NCI-H460 (cell line): ENCODE measurements at regions not wholly inside any gene's neighbourhood (a gene's known extent, or its start where the extent isn't known, plus 50 kb on each side); places are given as distances from the start of the nearest gene placed in this dataset.
"Not testable (repeated sequence)": the region's sequence is repeated elsewhere in the genome, so short reads cannot be mapped to it uniquely, and the experiment has no call there.

ENCODE experiments used
- DNase-seq: peaks from one replicate; pipeline ENCODE4 v3.0.0-alpha.2; 2016; ENCODE audit warnings: low read depth; ENCODE audit errors: extremely low read depth

DNA sequence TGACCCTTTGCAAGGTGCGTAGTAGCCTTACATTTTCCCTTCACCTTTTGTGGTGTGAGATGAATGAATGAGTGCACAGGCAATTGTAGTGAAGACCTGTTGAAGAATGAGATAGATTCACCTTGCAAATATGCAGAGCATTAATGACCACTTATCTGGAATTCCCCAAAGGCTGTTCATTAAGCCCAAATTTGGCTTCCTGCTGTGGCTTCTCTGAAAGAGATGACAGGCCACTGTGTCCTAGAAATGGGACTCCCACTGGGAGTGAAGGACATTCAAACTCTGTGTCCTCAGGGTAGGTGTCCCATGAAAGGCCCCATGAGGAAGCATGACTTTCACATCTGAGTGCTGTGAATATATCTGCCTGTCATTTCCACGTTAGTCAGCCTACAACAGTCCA is 1821.8 kb upstream of the PIK3C3 start:
- DNase-seq, result no peak

DNA sequence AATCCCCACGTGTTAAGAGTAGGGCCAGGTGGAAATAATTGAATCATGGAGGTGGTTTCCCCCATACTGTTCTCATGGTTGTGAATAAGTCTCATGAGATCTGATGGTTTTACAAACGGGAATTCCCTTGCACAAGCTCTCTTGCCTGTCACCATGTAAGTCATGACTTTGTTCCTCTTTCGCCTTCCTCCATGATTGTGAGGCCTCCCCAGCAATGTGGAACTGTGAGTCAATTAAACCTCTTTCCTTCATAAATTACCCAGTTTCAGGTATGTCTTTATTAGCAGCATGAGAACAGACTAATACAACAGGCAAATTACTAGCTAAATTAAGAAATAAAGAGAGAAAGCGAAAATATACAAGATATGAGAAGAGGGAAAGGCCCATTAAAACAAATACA is 1822.6 kb upstream of the PIK3C3 start:
- not testable (repeated sequence) for DNase-seq

DNA sequence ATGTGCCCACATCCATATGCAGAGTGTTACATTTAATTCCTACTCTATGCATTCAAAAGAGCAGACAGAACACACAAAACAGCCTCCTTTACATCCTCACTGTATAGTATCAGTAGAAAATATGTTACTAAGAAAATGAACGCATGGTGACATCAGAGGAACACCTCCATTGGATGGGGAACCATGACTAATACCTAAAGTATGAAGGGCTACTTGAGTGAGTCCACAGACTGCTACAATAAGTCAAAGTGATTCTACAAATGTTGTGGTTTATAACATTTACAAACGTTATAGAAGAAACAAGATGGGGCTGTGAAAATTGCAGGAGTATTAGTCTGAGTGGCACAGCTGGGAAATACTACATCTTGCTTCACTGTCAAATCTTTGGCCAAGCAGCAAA is 1830.9 kb upstream of the PIK3C3 start:
- no peak for DNase-seq

DNA sequence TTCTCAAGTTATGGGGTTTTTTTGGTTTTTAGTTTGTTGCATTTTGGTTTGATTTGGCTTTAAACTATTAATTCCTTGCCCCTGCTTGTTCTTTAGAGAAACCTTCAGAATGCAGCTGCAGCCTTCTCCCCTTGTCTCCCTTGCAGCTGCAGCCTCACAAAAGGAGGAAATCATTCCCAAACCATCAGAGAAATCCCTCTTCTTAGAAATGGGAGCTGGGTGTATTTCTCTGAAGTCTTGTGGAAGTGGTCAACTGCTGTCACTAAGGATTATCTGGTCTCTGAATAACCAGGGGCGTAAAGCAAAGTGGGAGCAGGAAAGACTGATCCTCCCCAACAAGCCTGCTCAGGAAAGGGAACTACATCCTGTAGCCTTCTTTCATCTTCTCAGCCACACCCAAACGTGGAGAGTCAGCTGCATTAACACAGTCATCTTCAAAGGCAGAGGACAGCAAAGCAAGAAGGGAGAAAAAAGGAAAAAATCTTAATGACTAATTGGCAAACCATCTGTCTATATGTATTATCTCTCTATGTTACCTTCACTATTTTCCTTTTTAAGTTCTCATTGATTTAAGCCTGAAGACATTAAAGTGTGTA is 1834.1 kb upstream of the PIK3C3 start:
- DNase-seq, result no peak

DNA sequence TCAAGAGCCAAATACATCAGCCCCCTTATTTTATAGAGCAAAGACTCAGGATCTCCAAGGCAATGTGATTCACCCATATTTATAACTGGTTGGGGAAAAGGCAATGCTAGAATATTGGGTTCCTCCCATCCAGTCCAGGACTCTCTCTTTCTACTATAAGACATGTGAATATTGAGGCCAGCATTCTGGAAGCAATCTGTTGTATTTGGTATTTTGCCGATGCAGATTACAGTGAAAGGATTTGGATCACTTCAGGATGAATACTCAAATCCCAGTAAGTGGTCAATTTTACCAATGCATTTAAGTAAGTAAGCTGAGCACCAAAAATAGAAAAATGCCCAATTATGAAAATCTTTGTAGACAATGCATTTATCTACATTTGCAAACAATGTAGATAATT is 1834.7 kb upstream of the PIK3C3 start:
- DNase-seq, result no peak

DNA sequence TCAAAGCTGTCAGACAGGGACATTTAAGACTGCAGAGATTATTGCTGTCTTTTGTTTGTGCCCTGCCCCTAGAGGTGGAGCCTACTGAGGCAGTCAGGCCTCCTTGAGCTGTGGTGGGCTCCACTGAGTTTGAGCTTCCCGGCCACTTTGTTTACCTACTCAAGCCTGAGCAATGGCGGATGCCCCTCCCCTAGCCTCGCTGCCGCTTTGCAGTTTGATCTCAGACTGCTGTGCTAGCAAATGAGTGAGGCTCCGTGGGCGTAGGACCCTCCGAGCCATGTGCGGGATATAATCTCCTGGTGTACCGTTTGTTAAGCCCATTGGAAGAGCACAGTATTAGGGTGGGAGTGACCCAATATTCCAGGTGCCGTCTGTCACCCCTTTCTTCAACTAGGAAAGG is 1835.5 kb upstream of the PIK3C3 start:
- not testable (repeated sequence) for DNase-seq

DNA sequence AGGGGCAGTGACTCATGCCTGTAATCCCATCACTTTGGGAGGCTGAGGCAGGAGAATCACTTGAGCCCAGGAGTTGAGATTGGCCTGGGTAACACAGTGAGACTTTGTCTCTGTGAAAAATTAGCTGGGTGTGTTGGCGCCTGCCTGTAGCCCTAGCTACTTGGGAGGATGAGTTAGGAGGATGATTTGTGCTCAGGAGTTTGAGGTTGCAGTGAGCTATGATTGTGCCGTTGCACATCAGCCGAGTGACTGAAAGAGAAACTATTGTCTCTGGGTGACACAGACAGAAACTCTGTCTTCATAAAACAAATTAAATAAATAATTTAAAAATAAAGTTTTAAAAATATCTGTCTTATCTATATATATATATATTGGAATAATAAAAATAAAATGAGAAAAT is 1844.6 kb upstream of the PIK3C3 start:
- DNase-seq, result no peak

DNA sequence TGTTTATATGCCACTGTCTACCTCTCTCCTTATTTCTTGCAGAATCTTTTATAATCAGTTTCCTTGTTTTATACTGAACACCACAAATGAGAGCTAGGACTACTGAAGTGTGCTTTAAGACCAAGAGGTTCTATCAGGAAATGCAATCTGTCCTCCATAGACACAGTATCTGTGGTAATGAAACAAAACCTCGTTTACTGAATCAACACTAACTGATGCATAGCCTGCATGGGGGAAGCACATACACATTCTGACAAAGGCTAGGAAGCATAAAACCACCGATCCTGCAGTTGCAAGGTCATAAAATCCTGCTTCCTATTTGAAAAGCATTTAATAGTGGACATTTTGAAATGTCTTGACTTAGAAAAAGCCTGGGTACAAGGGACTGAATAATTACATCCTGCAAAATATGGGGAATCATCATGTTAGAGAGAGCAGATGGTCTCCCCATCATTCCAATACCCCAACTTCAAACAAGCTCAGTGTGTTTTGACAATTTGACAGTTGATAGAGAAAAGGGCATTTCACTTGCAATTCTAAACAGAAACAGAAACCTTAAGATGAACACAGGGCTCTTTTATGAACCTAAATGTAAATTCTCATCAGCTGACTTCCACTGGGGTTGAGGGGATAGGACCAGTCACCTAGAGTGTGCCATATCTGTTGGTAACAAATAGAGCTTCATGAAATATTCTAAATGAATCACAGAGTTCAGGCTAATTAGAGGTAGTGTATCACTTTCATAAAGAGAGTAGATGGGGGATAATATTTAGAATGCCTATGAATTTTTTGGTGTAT is 1845.6 kb upstream of the PIK3C3 start:
- no peak for DNase-seq

DNA sequence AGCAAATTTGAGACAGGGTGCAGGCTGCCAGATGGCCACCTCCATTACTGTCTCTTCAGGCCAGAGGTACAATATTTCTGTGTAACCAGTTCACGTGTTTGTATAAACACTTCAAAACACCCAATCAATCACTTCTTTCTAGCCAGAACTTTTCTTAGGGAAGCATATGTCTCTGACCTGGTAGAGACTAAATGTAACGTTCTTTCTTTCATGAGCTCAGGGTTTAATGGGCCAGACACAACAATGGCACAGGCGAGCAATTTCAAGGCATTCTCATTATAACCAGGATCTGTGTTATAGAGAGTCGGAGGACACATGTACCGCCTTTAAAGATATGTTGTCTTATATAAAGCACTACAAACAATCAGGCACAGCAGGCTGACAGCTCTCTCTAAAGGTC is 1846.4 kb upstream of the PIK3C3 start:
- DNase-seq, result no peak

DNA sequence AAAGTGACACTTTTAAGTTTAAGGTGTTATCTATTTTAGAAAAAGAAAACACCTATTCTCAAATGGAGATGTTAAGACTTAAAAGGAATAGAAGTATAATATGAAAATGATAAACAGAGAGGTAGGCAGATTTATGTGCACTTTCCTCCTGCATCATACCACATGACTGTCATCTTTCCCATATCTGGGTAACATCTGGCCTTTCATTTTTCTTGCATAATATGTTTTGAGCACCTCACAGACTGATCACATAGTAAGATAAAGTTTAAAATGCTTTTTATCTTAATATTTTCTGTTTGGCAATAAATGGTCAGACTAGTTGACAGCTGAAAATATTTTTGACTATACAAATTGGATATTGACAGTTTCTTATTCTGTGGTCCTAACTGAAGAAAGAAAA is 1852.1 kb upstream of the PIK3C3 start:
- DNase-seq, result no peak

DNA sequence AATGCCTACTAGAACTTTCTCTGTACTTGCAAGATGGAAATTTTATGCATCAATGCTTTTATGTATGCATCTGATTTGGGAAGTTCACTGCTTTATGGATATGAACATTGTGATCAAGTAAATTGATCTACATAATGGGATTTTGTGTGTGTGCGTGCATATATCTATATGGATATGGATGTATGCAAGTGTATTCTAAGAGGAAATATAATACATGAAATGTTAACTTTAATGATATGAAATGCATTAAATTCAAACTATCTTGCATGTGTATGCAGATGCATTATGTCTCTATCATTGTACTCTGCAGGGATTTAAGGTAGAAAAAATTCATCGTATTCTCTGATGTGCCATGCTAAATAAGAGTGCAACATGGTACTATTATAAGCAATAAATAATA is 1855.4 kb upstream of the PIK3C3 start:
- no peak for DNase-seq

DNA sequence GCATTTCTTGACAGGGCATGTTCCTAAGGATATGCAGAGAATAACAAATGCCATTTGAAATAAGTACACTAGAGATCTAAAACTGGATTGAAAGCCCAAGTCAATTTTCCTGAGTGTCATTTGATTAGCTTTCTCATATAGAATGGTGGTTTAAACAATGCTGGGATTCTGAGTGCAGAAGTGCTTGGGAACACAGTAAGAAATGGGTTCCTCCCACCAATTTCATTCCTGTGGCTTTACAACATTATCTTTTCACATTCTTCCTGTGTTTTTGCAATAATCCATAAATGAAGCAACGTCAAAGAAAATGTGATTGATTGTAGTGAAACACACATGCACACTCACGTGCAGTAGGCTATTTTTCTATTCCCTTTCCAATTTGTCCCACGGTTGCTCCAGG is 1858.4 kb upstream of the PIK3C3 start:
- no peak for DNase-seq

DNA sequence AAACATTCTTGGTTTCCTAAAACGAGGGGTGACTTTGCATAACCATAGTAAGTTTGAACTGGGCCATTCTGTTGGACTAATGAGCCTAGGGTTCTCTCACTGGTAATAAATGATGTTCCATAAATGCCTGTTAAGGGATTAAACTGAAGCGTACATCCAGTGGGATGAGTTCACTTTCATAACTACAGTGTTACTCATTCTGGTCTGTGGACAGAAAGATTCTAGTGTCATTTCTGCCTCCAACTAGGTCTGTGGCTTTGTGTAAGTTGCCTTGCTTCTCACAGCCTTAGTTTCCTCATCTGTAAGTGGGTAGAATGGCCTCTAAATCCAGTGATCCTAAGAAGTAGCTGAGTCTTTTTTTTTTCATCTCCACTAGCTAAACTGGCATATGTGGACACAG is 1860.6 kb upstream of the PIK3C3 start:
- DNase-seq, result no peak

DNA sequence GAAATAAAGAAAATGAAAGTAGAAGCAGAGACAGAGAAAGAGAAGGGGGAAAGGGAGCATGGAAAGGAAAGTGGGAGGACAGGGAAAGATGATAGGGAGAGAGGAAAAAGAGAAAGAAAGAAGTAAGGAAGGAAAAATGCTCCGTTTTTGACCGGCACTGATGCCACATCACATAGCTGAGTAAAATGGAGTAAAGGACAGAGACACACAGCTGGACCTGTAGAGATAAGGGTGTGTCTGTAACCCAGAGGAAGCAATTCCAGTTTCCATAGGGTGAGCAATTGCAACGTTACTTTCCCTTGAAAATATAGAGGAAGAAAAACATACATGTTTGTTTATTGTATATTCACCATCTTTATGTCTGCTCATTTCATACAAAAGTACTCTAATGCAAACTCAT is 1866.9 kb upstream of the PIK3C3 start:
- DNase-seq, result no peak

DNA sequence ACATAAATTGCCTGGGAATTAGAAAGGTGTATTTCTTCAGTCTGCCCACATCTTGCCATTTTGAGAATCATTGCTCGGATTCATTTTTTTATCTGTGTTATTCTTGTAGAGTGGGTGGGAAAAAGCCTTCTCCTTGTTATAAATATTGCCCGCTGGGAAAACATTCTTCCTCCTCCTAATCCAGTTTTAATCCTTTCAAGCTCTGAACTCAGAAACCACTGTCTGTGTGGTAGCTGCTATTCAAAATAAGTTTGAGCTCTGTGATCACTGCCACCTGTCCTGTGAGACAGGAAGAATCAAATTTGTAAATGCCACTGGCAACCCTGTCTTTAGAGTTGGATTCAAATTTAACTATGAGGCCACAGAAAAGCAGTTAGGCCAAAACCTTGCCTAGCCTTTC is 1875.2 kb upstream of the PIK3C3 start:
- DNase-seq, result no peak

DNA sequence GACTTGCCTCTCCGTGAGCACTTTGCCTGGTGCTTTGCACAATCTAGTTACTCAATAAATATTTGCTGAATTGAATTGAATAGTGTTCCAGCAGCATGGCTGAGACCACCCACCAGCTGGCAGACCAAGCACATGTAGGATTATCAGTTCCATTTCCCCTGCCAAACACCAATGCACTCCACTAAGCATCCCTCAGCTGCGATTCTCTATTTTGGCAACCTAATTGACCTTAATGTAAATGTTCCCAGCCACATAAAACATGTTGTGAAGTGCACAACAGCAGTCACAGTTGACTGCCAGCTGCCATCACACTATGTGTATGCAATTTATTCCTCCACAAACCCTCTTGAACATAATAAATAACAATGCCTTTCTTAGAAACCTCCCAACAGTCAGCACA is 1879.4 kb upstream of the PIK3C3 start:
- no peak for DNase-seq

DNA sequence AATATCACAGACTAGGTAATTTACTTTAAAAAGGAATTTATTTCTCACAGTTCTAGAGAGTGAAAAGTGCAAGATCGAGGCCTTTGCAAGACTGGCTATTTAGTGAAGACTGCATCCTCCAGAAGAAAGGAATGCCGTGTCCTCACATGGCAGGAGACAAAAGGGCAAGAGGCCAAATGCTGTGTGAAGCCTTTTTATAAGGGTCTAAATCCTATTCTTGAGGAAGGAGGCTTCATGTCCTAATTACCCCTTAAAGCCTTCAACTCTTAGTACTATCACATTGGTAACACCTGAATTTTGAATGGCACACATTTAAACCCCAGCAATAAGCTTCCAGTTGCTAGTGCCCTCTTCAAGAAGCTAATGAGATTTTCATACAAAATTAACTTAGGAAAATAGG is 1882.3 kb upstream of the PIK3C3 start:
- DNase-seq, result no peak

DNA sequence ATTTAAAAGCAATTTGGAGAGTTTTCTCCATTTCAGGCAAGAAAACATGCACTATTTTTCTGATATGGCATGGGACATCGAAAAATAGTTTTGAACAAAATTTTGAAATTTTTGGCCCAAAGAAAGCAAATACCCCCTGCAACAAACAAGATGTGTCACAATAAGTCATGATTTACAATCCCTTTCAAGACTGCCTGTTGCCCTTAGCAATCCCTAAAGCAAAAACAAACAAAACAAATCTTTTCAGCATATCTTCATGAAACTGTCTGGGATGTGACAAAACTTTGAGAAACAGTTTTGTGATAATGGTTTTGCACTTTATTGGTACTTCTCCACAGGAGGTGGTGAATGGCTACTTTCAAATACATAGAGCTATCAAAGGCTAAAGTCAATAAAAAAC is 1888.7 kb upstream of the PIK3C3 start:
- no peak for DNase-seq

DNA sequence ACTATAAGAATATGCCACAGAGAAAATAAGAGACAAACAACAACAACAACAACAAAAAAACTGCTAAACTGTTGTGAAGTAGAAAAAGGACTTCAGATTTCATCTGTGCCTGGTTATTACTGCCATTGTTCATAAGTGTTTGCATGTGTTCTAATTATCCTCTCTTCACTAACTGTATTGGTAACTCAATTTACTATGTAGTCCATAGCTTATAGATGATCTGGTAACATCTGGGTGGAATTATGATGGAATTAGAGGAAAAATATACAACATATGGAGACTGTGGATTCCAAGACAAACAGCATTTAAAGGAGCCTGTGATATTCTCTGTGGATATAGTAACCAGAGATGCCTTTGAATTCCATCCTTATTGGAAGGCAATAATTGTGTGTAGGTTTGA is 1891.5 kb upstream of the PIK3C3 start:
- DNase-seq, result no peak

DNA sequence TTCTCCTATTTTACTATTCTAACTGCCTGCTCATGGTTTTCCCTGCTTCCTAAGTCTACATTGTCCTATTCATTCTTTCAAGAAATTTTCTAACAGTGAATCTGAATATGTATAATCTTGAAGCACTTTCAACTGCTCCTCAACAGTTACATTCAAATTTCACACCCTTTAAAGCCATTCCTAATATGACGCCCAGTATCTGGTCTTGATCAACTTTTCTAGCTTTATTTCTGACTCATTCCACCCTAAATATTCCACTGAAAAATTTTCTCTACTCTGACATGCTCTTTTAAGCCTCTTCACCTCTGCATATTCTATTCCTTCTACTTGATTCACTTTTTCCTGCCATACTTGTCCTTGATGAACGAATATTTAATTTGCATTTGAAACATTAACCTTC is 1893.9 kb upstream of the PIK3C3 start:
- DNase-seq, result no peak

DNA sequence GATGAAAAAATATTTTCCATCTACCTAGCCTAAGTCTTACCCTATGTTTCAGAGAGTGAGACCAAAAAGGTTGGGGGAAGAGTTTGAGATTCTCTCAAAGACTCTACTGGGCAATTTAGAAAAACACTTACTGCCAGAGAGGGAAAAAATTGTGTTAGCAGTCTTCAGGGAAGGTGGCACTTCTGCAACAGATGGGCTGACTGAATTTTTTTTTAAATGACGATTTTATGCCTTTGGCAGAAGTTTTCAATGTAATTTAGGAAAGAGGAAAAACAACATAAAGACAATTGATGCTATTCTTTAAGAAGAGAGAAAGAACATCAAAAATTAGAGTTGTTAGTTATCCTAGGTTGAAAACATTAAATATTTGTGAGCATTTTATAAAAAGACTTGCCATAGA is 1894.5 kb upstream of the PIK3C3 start:
- no peak for DNase-seq

DNA sequence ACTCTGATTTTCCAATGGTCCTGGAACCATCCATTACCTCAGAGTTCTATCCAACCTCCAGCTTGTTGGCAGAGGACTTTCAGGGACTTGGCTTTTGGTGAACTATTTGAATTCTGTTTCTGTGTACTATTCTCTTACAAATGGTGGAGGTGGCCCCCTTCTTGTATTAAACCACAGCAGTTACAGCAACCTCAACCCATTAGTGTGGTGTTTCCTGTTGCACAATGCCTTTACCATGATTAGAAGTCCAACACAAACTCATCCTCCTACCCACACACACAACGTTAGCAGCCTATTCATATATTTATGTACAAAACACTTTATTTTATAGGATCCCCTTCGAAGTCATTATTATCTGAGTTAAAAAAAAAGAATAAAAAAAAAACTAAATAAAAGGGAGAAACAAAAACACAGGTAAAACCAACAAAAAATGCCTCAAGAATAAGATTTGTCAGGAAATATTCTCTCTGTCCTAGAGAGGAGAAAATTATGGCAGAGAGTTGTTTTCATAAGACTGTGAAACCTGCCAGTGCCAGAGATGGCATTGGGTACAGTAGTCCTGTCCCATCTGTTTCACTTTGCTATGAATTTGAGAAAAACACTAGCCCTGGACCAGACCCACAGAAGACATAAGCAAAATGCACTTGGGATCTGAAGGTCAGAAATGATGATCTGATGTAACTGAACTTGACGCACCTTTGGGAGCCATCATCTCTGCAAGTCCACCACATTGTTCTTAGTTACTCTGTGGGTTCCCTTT is 1896.0 kb upstream of the PIK3C3 start:
- no peak for DNase-seq
